HT1080 (cell line): ENCODE measurements at regions not wholly inside any gene's neighbourhood (a gene's known extent, or its start where the extent isn't known, plus 50 kb on each side); places are given as distances from the start of the nearest gene placed in this dataset.

Experiments
- DNase-seq: peaks from one replicate; pipeline ENCODE4 v3.0.0-alpha.2; 2015; ENCODE audit warnings: low read depth

GRCh38 chr17:72208832-72209231 is 88.0 kb downstream of the SOX9 start:
- no peak for DNase-seq

DNA sequence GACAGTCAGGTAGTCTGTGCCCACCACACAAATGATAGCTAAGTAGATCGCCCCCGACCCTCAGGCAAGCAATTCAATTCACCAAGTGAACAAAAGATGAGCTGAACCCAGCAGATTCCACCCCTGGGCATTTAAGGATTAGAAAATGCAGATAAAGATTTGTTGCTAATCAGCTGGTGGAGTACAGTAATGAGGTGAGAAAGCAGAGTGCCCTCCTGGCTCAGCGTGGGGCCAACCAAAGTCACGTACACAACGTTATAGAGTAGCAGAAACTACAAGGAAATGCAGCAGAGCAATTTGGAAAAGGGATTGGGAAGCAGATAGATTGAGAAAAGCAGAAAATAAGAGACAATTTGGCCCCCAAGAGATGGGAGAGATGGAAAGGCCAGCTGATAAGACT is 91.2 kb downstream of the SOX9 start:
- no peak for DNase-seq

GRCh38 chr17:72215490-72215889 is 94.7 kb downstream of the SOX9 start:
- no peak for DNase-seq

DNA sequence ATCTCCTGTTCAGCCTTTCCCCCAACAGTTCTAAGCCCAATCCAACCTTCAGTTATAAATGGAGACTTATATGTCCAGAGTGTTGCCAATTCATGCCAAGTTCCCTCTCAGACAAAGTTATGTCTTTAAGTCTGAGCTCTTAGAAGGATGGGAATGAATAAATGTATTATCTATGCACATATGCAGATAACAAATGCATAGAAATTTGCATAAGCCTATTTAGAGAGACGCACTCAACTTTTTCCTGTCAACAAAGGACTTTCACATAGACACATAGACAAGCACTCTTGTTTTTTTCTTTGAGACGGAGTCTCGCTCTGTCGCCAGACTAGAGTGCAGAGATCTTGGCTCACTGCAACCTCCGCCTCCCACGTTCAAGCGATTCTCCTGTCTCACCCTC is 95.1 kb downstream of the SOX9 start:
- no peak for DNase-seq

- DNase-seq, result no peak
These were observed 98.5 kb downstream of the SOX9 start for GRCh38 chr17:72219137-72219823.

GRCh38 chr17:72219824-72220493 is 99.1 kb downstream of the SOX9 start:
- no peak for DNase-seq

GRCh38 chr17:72222661-72223380 is 102.0 kb downstream of the SOX9 start:
- no peak for DNase-seq

GRCh38 chr17:72223866-72224291 is 103.1 kb downstream of the SOX9 start:
- DNase-seq, result no peak

DNA sequence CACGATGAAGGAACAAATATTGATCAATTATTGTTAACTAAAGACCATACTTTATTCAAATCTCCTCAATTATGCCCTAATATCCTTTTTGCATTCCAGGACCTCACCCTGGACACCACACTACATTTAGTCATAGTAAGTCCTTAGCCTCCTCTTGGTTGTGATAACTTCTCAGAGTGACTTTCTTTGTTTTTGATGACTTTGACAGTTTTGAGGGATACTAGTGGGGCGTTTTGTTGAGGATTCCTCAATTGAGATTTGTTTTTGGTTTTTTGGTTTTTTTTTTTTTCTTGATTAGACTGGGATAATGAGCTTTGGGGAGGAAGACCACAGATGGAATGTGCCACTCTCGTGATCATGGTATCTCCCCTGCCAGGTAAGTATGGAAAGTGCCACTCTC is 105.5 kb downstream of the SOX9 start:
- DNase-seq, result no peak

- DNase-seq, result no peak
These were observed 113.2 kb downstream of the SOX9 start for GRCh38 chr17:72233986-72234385.

- no peak for DNase-seq
These were observed 114.2 kb downstream of the SOX9 start for GRCh38 chr17:72234985-72235384.

DNA sequence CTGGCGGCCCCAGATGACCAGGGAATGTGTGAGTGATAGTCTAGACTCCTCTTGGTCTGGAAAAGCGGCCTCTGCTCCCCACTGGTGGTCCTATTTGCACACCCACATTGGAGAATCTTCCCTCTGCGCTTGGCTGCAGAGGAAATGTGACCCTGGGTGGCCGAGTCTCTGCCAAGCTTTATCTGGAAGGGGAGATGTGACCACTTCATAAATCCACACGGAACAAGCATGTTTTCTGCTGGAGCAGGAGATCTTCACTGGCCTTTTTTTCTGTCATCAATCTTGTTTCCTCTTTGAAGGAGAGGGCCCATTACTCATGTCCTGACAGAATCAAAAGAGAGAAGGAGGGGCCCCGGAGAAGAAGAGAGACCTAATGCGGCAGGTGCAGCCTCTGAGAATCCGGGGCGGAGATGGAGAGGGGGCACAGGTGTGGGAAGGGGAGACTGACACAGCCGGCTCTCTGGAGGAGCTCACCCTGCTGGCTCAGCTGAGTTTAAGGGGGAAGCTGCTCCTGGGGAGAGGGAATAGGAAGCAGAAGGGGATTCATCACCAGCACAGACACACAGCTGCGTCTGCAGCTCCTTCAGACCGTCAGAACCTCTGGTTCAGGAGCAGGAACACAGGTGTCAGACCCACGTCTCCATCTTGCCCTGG is 116.3 kb downstream of the SOX9 start:
- no peak for DNase-seq

DNA sequence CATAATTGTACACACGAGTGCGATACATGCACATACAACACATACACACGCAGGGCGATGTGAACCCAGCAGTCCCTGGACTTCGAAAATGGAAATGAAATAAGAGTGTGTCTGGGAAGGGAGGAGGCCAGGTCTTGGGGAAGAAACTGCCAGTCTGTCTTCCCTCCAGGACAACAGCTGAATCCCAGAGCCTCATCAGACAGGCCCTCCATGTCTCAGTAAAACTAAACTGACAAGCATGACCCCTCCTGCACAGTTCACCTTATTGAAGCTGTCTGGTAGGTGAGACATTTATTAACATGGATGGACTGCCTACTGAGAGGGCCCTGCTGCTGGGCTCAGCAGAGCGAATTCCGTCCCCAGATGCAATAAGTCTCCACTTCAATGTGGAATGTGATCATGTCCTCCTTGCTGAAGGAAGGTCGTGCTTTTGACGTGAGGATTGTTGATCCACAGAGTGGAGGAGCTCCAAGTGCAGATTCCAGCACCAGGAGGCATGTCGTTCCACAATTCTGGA is 117.4 kb downstream of the SOX9 start:
- no peak for DNase-seq

DNA sequence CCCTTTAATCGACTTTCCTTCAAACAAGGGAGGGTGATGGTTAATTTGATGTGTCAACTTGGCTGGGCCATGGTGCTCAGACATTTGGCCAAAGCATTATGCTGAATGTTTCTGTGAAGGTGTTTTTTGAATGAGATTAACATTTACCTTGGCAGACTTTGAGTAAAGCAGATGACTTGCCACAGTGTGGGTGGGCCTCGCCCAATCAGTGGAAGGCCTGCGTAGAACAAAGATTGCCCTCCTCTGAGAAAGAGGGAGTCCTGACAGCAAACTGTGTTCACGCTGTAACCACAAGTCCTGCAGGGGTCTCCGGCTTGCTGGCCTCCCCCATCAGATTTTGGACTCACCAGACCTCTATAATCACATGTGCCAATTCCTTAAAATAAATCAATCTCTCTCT is 118.7 kb downstream of the SOX9 start:
- no peak for DNase-seq

- DNase-seq, result no peak
These were observed 119.5 kb downstream of the SOX9 start for GRCh38 chr17:72240333-72240732.

DNA sequence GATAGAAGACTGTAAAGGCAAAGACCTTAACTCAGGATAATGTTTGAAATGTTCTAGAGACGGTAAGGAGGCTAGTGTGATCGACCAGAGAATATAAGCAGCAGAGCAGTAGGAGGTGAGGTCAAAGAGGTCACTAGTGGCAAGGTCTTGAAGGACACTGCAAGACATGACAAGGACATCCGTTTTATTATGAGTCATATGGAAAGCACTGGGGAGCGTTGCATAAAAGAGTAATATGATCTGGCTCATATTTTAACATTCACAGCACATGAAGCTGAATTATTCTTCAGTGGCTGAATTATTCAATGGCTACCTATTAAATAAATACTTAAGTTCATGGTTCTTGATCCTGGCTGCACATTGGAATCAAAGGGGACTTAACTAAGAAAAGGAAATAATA is 123.7 kb downstream of the SOX9 start:
- DNase-seq, result peak; percentile 57

DNA sequence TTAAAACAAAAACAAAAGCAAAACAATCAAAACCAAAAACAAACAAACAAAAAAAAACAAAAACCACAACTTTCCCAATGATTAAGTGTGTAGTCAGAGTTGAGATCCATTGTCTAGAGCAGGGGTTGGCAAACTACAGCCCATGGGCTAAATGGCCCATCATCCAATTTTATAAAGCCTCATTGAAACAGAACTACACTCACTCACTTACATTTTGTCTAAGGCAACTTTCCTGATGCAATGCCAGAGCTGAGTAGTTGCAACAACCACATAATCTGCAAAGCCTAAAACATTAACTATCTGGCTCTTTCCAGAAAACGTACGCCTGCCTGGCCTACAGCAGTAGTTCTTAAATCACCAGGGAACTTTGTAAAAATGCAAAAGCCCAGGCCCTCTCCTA is 124.1 kb downstream of the SOX9 start:
- DNase-seq, result no peak

GRCh38 chr17:72249441-72249840 is 128.6 kb downstream of the SOX9 start:
- no peak for DNase-seq

- DNase-seq, result no peak
These were observed 129.4 kb downstream of the SOX9 start for GRCh38 chr17:72250206-72250605.

GRCh38 chr17:72253597-72253996 is 132.8 kb downstream of the SOX9 start:
- DNase-seq, result no peak

DNA sequence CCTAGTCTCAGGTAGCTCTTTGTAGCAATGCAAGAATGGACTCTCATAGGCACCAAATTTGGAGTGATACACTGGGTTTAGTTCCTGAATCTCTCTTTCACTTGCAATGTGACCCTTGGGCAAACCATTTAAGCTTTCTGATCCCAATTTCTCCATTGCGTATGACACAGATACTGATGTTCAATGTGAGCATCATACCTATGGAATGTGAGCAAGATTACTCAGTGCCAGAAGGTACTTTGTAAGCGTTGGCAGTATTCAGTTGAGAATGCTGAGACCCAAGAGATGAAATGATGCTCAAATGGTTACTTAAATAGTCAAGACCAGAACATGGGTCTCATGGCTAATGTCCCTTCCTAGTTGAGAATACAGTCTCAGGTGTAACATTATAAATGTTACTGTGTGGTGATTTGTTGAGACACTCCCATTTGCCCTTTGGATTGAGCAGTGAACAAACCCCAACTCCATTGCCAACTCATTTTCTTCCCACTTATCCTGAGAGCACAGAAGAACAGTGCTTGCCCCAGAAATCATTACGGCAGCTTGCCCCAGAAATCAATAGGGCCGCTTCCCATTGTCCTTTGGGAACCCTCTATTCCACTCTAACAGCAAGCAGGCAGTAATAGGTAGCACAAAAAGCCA is 134.1 kb downstream of the SOX9 start:
- DNase-seq, result no peak
